SK-N-SH treated with all-trans-retinoic acid at 6 μM for 48 hours (cell line): ENCODE measurements at regions not wholly inside any gene's neighbourhood (a gene's known extent, or its start where the extent isn't known, plus 50 kb on each side); places are given as distances from the start of the nearest gene placed in this dataset.
"Not testable (repeated sequence)": the region's sequence is repeated elsewhere in the genome, so short reads cannot be mapped to it uniquely, and the experiment has no call there.

ENCODE experiments used
- ATAC-seq: fragments of 200-7000 bp; cut with Tn5 transposase; 3 replicates; pipeline ENCODE4 v1.9.1; 2020; ENCODE audit warnings: mild to moderate bottlenecking, moderate library complexity
- ARNTL ChIP-seq: fragments of 450-650 bp; formaldehyde crosslinking; IDR thresholded peaks from 2 replicates; pipeline ENCODE4 v1.5.0; 2020; ENCODE audit warnings: low read depth, mild to moderate bottlenecking, moderate library complexity, borderline replicate concordance
- BACH2 ChIP-seq: fragments of 250-450 bp; sonication (Bioruptor Pico); IDR thresholded peaks from 2 replicates; pipeline ENCODE4 v1.9.0; 2021; ENCODE audit warnings: mild to moderate bottlenecking, borderline replicate concordance
- CREB5 ChIP-seq: fragments of 250-450 bp; sonication (Bioruptor Pico); IDR thresholded peaks from 2 replicates; pipeline ENCODE4 v1.5.1; 2020; ENCODE audit warnings: low read depth, mild to moderate bottlenecking, moderate library complexity
- CSDC2 ChIP-seq: fragments of 250-450 bp; sonication (Bioruptor Pico); IDR thresholded peaks from 2 replicates; pipeline ENCODE4 v1.5.0; 2020; ENCODE audit warnings: mild to moderate bottlenecking, moderate library complexity
- CSRNP3 ChIP-seq: fragments of 250-450 bp; sonication (Bioruptor Pico); IDR thresholded peaks from 2 replicates; pipeline ENCODE4 v1.5.1; 2021; ENCODE audit warnings: mild to moderate bottlenecking, moderate library complexity
- ESRRG ChIP-seq: fragments of 250-450 bp; sonication (Bioruptor Pico); IDR thresholded peaks from 2 replicates; pipeline ENCODE4 v1.6.1; 2021; ENCODE audit warnings: mild to moderate bottlenecking
- GLIS3 ChIP-seq: fragments of 250-450 bp; sonication (Bioruptor Pico); IDR thresholded peaks from 2 replicates; pipeline ENCODE4 v1.5.0; 2020; ENCODE audit warnings: mild to moderate bottlenecking, moderate library complexity
- OSR1 ChIP-seq: fragments of 250-450 bp; sonication (Bioruptor Pico); IDR thresholded peaks from 2 replicates; pipeline ENCODE4 v1.8.0; 2022; ENCODE audit warnings: moderate library complexity, mild to moderate bottlenecking, inconsistent platforms
- PATZ1 ChIP-seq: fragments of 250-450 bp; sonication (Bioruptor Pico); IDR thresholded peaks from 2 replicates; pipeline ENCODE4 v1.8.0; 2020; ENCODE audit warnings: mild to moderate bottlenecking, moderate library complexity, borderline replicate concordance
- PPARA ChIP-seq: fragments of 250-450 bp; sonication (Bioruptor Pico); IDR thresholded peaks from 2 replicates; pipeline ENCODE4 v1.5.0; 2020; ENCODE audit warnings: mild to moderate bottlenecking, borderline replicate concordance
- RARB ChIP-seq: fragments of 250-450 bp; sonication (Bioruptor Pico); IDR thresholded peaks from 2 replicates; pipeline ENCODE4 v1.8.0; 2021; ENCODE audit warnings: mild to moderate bottlenecking, moderate library complexity
- SNAI2 ChIP-seq: fragments of 250-450 bp; sonication (Bioruptor Pico); IDR thresholded peaks from 2 replicates; pipeline ENCODE4 v1.5.0; 2020; ENCODE audit warnings: mild to moderate bottlenecking, moderate library complexity
- TCF4 ChIP-seq: fragments of 250-450 bp; sonication (Bioruptor Pico); IDR thresholded peaks from 2 replicates; pipeline ENCODE4 v1.8.0; 2021; ENCODE audit warnings: mild to moderate bottlenecking, moderate library complexity, borderline replicate concordance
- TOX ChIP-seq: fragments of 250-450 bp; sonication (Bioruptor Pico); IDR thresholded peaks from 2 replicates; pipeline ENCODE4 v1.8.0; 2021; ENCODE audit warnings: mild to moderate bottlenecking, moderate library complexity, borderline replicate concordance
- TSHZ2 ChIP-seq: fragments of 250-450 bp; sonication (Bioruptor Pico); IDR thresholded peaks from 2 replicates; pipeline ENCODE4 v1.5.0; 2020; ENCODE audit warnings: mild to moderate bottlenecking, moderate library complexity
- ZC3H10 ChIP-seq: fragments of 250-450 bp; sonication (Bioruptor Pico); IDR thresholded peaks from 2 replicates; pipeline ENCODE4 v1.5.1; 2021; ENCODE audit warnings: mild to moderate bottlenecking, moderate library complexity
- ZFP3 ChIP-seq: fragments of 250-450 bp; sonication (Bioruptor Pico); IDR thresholded peaks from 2 replicates; pipeline ENCODE4 v1.5.0; 2020; ENCODE audit warnings: mild to moderate bottlenecking, moderate library complexity
- ZNF70 ChIP-seq: fragments of 450-650 bp; formaldehyde crosslinking; IDR thresholded peaks from 2 replicates; pipeline ENCODE4 v1.5.0; 2020; ENCODE audit warnings: mild to moderate bottlenecking, moderate library complexity
- ZNF8 ChIP-seq: fragments of 450-650 bp; formaldehyde crosslinking; IDR thresholded peaks from 2 replicates; pipeline ENCODE4 v1.5.0; 2020; ENCODE audit warnings: mild to moderate bottlenecking, moderate library complexity

- no peak for TF ChIP-seq CREB5 (CRISPR knock-in tag)
Measured at GRCh38 chr12:28780960-28781359, 368.1 kb upstream of the FAR2 start (continued).

GRCh38 chr12:28781671-28782652 lies 367.1 kb upstream of the FAR2 start:
- no peak for TF ChIP-seq BACH2 (CRISPR knock-in tag)
- TF ChIP-seq SNAI2 (CRISPR knock-in tag) = no peak
- TF ChIP-seq ZNF70 = no peak
- TF ChIP-seq, all 23 proteins: peak for 0
- ATAC-seq = no peak

GRCh38 chr12:28782812-28783211 lies 366.3 kb upstream of the FAR2 start:
- no peak for ATAC-seq
- TF ChIP-seq RARB (no peak), OSR1 (no peak), ZNF8 (CRISPR knock-in tag) (no peak), SNAI2 (CRISPR knock-in tag) (no peak), ZFP3 (no peak), PATZ1 (CRISPR knock-in tag) (no peak), GLIS3 (CRISPR knock-in tag) (no peak)

GRCh38 chr12:28787151-28787550 lies 361.9 kb upstream of the FAR2 start:
- ATAC-seq = no peak
- TF ChIP-seq ZFP3 = no peak
- TF ChIP-seq TSHZ2 = no peak
- TF ChIP-seq PPARA (CRISPR knock-in tag) = no peak
- TF ChIP-seq ZNF70 = no peak
- TF ChIP-seq BACH2 (CRISPR knock-in tag) = no peak
- TF ChIP-seq SNAI2 (CRISPR knock-in tag) = no peak
- TF ChIP-seq ESRRG (CRISPR knock-in tag) = no peak
- TF ChIP-seq CSDC2 (CRISPR knock-in tag) = no peak
- no peak for TF ChIP-seq PATZ1 (CRISPR knock-in tag)
- no peak for TF ChIP-seq CSRNP3 (CRISPR knock-in tag)
- no peak for TF ChIP-seq TOX (CRISPR knock-in tag)
- no peak for TF ChIP-seq ARNTL (CRISPR knock-in tag)
- no peak for TF ChIP-seq GLIS3 (CRISPR knock-in tag)
- TF ChIP-seq ZC3H10 (CRISPR knock-in tag) = no peak
- no peak for TF ChIP-seq ZNF8 (CRISPR knock-in tag)
- TF ChIP-seq TCF4 = no peak

GRCh38 chr12:28788256-28788655 lies 360.8 kb upstream of the FAR2 start:
- ATAC-seq = not testable (repeated sequence)
